ENCODE measurements at regions not wholly inside any gene's neighbourhood (a gene's known extent, or its start where the extent isn't known, plus 50 kb on each side); places are given as distances from the start of the nearest gene placed in this dataset.

GRCh38 chr11:95324826-95325225, 93.8 kb upstream of the SESN3 start:
- TF ChIP-seq, protein P1, sequence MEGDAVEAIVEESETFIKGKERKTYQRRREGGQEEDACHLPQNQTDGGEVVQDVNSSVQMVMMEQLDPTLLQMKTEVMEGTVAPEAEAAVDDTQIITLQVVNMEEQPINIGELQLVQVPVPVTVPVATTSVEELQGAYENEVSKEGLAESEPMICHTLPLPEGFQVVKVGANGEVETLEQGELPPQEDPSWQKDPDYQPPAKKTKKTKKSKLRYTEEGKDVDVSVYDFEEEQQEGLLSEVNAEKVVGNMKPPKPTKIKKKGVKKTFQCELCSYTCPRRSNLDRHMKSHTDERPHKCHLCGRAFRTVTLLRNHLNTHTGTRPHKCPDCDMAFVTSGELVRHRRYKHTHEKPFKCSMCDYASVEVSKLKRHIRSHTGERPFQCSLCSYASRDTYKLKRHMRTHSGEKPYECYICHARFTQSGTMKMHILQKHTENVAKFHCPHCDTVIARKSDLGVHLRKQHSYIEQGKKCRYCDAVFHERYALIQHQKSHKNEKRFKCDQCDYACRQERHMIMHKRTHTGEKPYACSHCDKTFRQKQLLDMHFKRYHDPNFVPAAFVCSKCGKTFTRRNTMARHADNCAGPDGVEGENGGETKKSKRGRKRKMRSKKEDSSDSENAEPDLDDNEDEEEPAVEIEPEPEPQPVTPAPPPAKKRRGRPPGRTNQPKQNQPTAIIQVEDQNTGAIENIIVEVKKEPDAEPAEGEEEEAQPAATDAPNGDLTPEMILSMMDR (conservative IDR thresholded peaks at IDR 0.05; ENCODE audit: low read depth, low read length): no peak
- TF ChIP-seq EZH2 (IDR thresholded peaks at IDR 0.05; ENCODE audit: low read length, unreplicated experiment): no peak
